ENCODE measurements at regions not wholly inside any gene's neighbourhood (a gene's known extent, or its start where the extent isn't known, plus 50 kb on each side); places are given as distances from the start of the nearest gene placed in this dataset.

GRCh38 chr4:20327808-20328207 lies 76.1 kb downstream of the SLIT2 start:
- TF ChIP-seq CTCF (IDR thresholded peaks at IDR 0.05) (no peak), POLR2AphosphoS5 (IDR thresholded peaks at IDR 0.05) (no peak)
